WTC11 (cell line): ENCODE measurements at regions not wholly inside any gene's neighbourhood (a gene's known extent, or its start where the extent isn't known, plus 50 kb on each side); places are given as distances from the start of the nearest gene placed in this dataset.

Experiments
- ESRRA ChIP-seq: sonication (generic); formaldehyde crosslinking; IDR thresholded peaks from 2 replicates; pipeline ENCODE4 v1.8.1; 2022; ENCODE audit warnings: mild to moderate bottlenecking, missing genetic modification reagents, borderline replicate concordance
- NR2C2 ChIP-seq: sonication (generic); formaldehyde crosslinking; IDR thresholded peaks from 2 replicates; pipeline ENCODE4 v1.8.0; 2022; ENCODE audit warnings: mild to moderate bottlenecking, missing genetic modification reagents
- RELA ChIP-seq: sonication (generic); formaldehyde crosslinking; IDR thresholded peaks from 2 replicates; pipeline ENCODE4 v1.8.1; 2022; ENCODE audit warnings: missing genetic modification reagents, mild to moderate bottlenecking, borderline replicate concordance
- TF ChIP-seq, protein P1 (sequence below): sonication (generic); formaldehyde crosslinking; IDR thresholded peaks from 2 replicates; pipeline ENCODE4 v1.8.1; 2023; ENCODE audit warnings: mild to moderate bottlenecking, missing genetic modification reagents
- TF ChIP-seq, protein P2 (sequence below): fragments of 200-600 bp; IDR thresholded peaks from 2 replicates; pipeline ENCODE4 v1.8.0; 2022; ENCODE audit warnings: antibody characterized with exemption
- TF ChIP-seq, protein P3 (sequence below): sonication (generic); formaldehyde crosslinking; IDR thresholded peaks from 2 replicates; pipeline ENCODE4 v1.8.0; 2022; ENCODE audit warnings: mild to moderate bottlenecking, missing genetic modification reagents
- TF ChIP-seq, protein P4 (sequence below): sonication (generic); formaldehyde crosslinking; conservative IDR thresholded peaks from 2 replicates; pipeline ENCODE4 v1.8.1; 2023; ENCODE audit warnings: mild to moderate bottlenecking, low read depth, missing genetic modification reagents, moderate library complexity
- TF ChIP-seq, protein P5 (sequence below): sonication (generic); formaldehyde crosslinking; IDR thresholded peaks from 2 replicates; pipeline ENCODE4 v1.8.1; 2023; ENCODE audit warnings: mild to moderate bottlenecking, missing genetic modification reagents

DNA sequence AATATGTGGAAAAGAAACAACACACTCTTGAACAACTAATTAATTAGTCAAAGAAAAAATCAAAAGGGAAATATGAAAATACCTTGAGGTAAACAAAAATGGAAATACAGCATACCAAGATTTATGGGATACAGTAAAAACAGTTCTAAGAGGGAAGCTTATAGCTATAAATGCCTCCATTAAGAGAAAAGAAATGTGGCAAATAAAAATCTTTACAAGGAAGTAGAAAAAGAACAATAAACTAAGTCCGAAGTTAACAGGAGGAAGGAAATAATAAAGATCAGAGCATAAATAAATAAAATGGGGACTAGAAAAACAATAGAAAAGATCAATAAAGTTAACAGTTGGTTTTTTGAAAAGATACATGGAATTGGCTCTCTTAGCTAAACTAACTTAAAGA, 267.8 kb upstream of the NRP1 start:
- TF ChIP-seq, protein P1, sequence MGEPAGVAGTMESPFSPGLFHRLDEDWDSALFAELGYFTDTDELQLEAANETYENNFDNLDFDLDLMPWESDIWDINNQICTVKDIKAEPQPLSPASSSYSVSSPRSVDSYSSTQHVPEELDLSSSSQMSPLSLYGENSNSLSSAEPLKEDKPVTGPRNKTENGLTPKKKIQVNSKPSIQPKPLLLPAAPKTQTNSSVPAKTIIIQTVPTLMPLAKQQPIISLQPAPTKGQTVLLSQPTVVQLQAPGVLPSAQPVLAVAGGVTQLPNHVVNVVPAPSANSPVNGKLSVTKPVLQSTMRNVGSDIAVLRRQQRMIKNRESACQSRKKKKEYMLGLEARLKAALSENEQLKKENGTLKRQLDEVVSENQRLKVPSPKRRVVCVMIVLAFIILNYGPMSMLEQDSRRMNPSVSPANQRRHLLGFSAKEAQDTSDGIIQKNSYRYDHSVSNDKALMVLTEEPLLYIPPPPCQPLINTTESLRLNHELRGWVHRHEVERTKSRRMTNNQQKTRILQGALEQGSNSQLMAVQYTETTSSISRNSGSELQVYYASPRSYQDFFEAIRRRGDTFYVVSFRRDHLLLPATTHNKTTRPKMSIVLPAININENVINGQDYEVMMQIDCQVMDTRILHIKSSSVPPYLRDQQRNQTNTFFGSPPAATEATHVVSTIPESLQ (CRISPR knock-in tag), result no peak
- TF ChIP-seq NR2C2 (no peak), RELA (CRISPR knock-in tag) (no peak), ESRRA (CRISPR knock-in tag) (no peak)
- TF ChIP-seq, protein P2, sequence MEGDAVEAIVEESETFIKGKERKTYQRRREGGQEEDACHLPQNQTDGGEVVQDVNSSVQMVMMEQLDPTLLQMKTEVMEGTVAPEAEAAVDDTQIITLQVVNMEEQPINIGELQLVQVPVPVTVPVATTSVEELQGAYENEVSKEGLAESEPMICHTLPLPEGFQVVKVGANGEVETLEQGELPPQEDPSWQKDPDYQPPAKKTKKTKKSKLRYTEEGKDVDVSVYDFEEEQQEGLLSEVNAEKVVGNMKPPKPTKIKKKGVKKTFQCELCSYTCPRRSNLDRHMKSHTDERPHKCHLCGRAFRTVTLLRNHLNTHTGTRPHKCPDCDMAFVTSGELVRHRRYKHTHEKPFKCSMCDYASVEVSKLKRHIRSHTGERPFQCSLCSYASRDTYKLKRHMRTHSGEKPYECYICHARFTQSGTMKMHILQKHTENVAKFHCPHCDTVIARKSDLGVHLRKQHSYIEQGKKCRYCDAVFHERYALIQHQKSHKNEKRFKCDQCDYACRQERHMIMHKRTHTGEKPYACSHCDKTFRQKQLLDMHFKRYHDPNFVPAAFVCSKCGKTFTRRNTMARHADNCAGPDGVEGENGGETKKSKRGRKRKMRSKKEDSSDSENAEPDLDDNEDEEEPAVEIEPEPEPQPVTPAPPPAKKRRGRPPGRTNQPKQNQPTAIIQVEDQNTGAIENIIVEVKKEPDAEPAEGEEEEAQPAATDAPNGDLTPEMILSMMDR, result no peak
- TF ChIP-seq, protein P3, sequence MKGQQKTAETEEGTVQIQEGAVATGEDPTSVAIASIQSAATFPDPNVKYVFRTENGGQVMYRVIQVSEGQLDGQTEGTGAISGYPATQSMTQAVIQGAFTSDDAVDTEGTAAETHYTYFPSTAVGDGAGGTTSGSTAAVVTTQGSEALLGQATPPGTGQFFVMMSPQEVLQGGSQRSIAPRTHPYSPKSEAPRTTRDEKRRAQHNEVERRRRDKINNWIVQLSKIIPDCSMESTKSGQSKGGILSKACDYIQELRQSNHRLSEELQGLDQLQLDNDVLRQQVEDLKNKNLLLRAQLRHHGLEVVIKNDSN, result no peak
- TF ChIP-seq, protein P4, sequence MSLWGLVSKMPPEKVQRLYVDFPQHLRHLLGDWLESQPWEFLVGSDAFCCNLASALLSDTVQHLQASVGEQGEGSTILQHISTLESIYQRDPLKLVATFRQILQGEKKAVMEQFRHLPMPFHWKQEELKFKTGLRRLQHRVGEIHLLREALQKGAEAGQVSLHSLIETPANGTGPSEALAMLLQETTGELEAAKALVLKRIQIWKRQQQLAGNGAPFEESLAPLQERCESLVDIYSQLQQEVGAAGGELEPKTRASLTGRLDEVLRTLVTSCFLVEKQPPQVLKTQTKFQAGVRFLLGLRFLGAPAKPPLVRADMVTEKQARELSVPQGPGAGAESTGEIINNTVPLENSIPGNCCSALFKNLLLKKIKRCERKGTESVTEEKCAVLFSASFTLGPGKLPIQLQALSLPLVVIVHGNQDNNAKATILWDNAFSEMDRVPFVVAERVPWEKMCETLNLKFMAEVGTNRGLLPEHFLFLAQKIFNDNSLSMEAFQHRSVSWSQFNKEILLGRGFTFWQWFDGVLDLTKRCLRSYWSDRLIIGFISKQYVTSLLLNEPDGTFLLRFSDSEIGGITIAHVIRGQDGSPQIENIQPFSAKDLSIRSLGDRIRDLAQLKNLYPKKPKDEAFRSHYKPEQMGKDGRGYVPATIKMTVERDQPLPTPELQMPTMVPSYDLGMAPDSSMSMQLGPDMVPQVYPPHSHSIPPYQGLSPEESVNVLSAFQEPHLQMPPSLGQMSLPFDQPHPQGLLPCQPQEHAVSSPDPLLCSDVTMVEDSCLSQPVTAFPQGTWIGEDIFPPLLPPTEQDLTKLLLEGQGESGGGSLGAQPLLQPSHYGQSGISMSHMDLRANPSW (CRISPR knock-in tag), result no peak
- TF ChIP-seq, protein P5, sequence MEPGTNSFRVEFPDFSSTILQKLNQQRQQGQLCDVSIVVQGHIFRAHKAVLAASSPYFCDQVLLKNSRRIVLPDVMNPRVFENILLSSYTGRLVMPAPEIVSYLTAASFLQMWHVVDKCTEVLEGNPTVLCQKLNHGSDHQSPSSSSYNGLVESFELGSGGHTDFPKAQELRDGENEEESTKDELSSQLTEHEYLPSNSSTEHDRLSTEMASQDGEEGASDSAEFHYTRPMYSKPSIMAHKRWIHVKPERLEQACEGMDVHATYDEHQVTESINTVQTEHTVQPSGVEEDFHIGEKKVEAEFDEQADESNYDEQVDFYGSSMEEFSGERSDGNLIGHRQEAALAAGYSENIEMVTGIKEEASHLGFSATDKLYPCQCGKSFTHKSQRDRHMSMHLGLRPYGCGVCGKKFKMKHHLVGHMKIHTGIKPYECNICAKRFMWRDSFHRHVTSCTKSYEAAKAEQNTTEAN (CRISPR knock-in tag), result no peak
